PC-3 (cell line): ENCODE measurements at regions not wholly inside any gene's neighbourhood (a gene's known extent, or its start where the extent isn't known, plus 50 kb on each side); places are given as distances from the start of the nearest gene placed in this dataset.

Experiments used
- ATAC-seq: fragments of 200-7000 bp; cut with Tn5 transposase; 2 replicates; pipeline ENCODE4 v1.9.1; 2020; ENCODE audit warnings: mild to moderate bottlenecking, moderate library complexity
- BruUV-seq: library from RNA; stranded (reverse); fragments of 400-500 nt; replicated peaks from 2 replicates; lab custom pipeline; 2021; lab: Mats Ljungman, UMichigan
- CTCF ChIA-PET: fragments of 300-600 bp; sonication (Branson Sonifier 250); formaldehyde crosslinking; loops from one replicate; lab custom pipeline; 2022; ENCODE audit warnings: antibody characterized with exemption; lab: Charles Lee
- POLR2A ChIA-PET: fragments of 300-600 bp; sonication (Branson Sonifier 250); formaldehyde crosslinking; loops from one replicate; lab custom pipeline; 2022; ENCODE audit warnings: antibody characterized with exemption; ENCODE audit not compliant: unreplicated experiment; lab: Charles Lee
- DNase-seq: peaks from one replicate; pipeline ENCODE4 v3.0.0-alpha.2; 2015
- H2AFZ ChIP-seq: fragments of 300-600 bp; sonication (generic); 2 replicates; pipeline ENCODE4 v1.6.0; 2016; ENCODE audit warnings: antibody characterized with exemption, low read length
- H3F3A ChIP-seq: fragments of 300-600 bp; sonication (generic); one replicate; pipeline ENCODE4 v1.6.0; 2017; ENCODE audit warnings: antibody characterized with exemption, low read length, control low read depth, mild to moderate bottlenecking; ENCODE audit not compliant: unreplicated experiment
- H3K27ac ChIP-seq: fragments of 300-600 bp; sonication (generic); 2 replicates; pipeline ENCODE4 v1.5.1; 2016; ENCODE audit warnings: mild to moderate bottlenecking, low read length
- H3K27me3 ChIP-seq: fragments of 300-600 bp; sonication (generic); 2 replicates; pipeline ENCODE4 v1.6.1; 2016; ENCODE audit warnings: low read length, mixed read lengths
- H3K36me3 ChIP-seq: fragments of 300-600 bp; sonication (generic); 2 replicates; pipeline ENCODE4 v1.6.1; 2016; ENCODE audit warnings: low read depth, mixed run types, low read length, mixed read lengths
- H3K4me1 ChIP-seq: fragments of 300-600 bp; sonication (generic); 2 replicates; pipeline ENCODE4 v1.5.1; 2016; ENCODE audit warnings: low read length; ENCODE audit not compliant: insufficient read depth
- H3K4me2 ChIP-seq: fragments of 300-600 bp; sonication (generic); 2 replicates; pipeline ENCODE4 v1.6.0; 2016; ENCODE audit warnings: low read length
- H3K4me3 ChIP-seq: fragments of 300-600 bp; sonication (generic); 2 replicates; pipeline ENCODE4 v1.5.1; 2016; ENCODE audit warnings: mild to moderate bottlenecking, low read length, mixed read lengths
- H3K79me2 ChIP-seq: fragments of 300-600 bp; sonication (generic); 2 replicates; pipeline ENCODE4 v1.6.1; 2017; ENCODE audit warnings: low read length, mixed read lengths
- H3K9ac ChIP-seq: fragments of 300-600 bp; sonication (generic); 2 replicates; pipeline ENCODE4 v1.6.0; 2016; ENCODE audit warnings: mild to moderate bottlenecking, low read length
- H3K9me2 ChIP-seq: fragments of 300-600 bp; sonication (generic); replicated peaks from 2 replicates; pipeline ENCODE4 v1.6.1; 2016; ENCODE audit warnings: mixed run types, low read length, mixed read lengths
- H3K9me3 ChIP-seq: fragments of 300-600 bp; sonication (generic); 2 replicates; pipeline ENCODE4 v1.6.1; 2016; ENCODE audit warnings: low read length, mixed read lengths
- H4K20me1 ChIP-seq: fragments of 300-600 bp; sonication (generic); 2 replicates; pipeline ENCODE4 v1.6.1; 2016; ENCODE audit warnings: low read length, mixed read lengths
- EZH2 ChIP-seq: fragments of 300-600 bp; sonication (generic); IDR thresholded peaks from one replicate; pipeline ENCODE4 v1.6.1; 2017; ENCODE audit warnings: antibody characterized with exemption, mild to moderate bottlenecking, low read length; ENCODE audit not compliant: unreplicated experiment
- EZH2phosphoT487 ChIP-seq: fragments of 300-600 bp; sonication (generic); IDR thresholded peaks from 2 replicates; pipeline ENCODE4 v1.6.1; 2018; ENCODE audit warnings: mild to moderate bottlenecking, antibody characterized with exemption, low read length, borderline replicate concordance
- intact Hi-C: fragments of 100-400 bp; cut with micrococcal nuclease; formaldehyde crosslinking; loops from 2 replicates; pipeline ENCODE4 v1.9.0; 2023
- TF ChIP-seq, protein P1 (sequence below): fragments of 300-600 bp; sonication (generic); conservative IDR thresholded peaks from 2 replicates; pipeline ENCODE4 v1.5.1; 2017; ENCODE audit warnings: antibody characterized with exemption, low read depth, mild to moderate bottlenecking, low read length

DNA sequence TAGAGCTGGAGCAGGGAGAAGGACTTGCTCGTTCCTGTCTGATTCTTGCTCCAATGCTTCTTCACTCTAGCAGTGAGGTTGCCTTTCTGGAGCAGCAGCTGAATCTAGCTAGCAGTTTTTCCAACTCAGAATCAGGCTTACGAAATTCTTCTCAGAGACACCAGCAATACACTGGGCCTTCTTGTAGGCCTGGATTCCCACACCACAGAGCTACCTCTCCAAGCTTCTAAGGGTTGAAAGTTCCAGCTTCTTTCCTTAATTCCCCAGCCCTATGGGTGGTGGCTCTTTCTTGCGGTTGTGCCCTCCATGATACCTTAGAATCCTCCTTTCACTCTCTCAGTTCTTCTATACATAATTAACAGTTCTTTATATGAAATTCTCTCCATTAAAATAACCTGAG lies 586.6 kb downstream of the INHBA start:
- H3K9ac ChIP-seq = peak overlapping the region; percentile 40; the same call in 1 of the 2 replicates
- ATAC-seq (no peak), DNase-seq (no peak)
- CTCF ChIA-PET = no interaction called here
- no peak overlapping the region for H3K4me2 ChIP-seq
- no peaks in the 10 kb centered on the region for H3K9me2 ChIP-seq
- no peak overlapping the region for H3K4me3 ChIP-seq
- H3K4me1 ChIP-seq = peaks cover 42% of the 10 kb centered on the region
- no peak overlapping the region for H2AFZ ChIP-seq
- POLR2A ChIA-PET = interaction anchor here (0.7 kb wide), 1 partner anchor 25 kb away, joined by 6 read pairs; no protein-coding TSS in a partner anchor
- H3K27me3 ChIP-seq = no peaks in the 10 kb centered on the region
- no peaks in the 10 kb centered on the region for H3K9me3 ChIP-seq
- intact Hi-C loops = no loop called here
- no TSS peak for BruUV-seq
- no peaks in the 10 kb centered on the region for H3F3A ChIP-seq
- no peaks in the 10 kb centered on the region for H3K79me2 ChIP-seq
- TF ChIP-seq EZH2phosphoT487 = no peak
- no peak for TF ChIP-seq EZH2
- TF ChIP-seq, protein P1, sequence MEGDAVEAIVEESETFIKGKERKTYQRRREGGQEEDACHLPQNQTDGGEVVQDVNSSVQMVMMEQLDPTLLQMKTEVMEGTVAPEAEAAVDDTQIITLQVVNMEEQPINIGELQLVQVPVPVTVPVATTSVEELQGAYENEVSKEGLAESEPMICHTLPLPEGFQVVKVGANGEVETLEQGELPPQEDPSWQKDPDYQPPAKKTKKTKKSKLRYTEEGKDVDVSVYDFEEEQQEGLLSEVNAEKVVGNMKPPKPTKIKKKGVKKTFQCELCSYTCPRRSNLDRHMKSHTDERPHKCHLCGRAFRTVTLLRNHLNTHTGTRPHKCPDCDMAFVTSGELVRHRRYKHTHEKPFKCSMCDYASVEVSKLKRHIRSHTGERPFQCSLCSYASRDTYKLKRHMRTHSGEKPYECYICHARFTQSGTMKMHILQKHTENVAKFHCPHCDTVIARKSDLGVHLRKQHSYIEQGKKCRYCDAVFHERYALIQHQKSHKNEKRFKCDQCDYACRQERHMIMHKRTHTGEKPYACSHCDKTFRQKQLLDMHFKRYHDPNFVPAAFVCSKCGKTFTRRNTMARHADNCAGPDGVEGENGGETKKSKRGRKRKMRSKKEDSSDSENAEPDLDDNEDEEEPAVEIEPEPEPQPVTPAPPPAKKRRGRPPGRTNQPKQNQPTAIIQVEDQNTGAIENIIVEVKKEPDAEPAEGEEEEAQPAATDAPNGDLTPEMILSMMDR = no peak
- no peaks in the 10 kb centered on the region for H4K20me1 ChIP-seq
- H3K27ac ChIP-seq = peak overlapping the region; percentile 89
- no peaks in the 10 kb centered on the region for H3K36me3 ChIP-seq

DNA sequence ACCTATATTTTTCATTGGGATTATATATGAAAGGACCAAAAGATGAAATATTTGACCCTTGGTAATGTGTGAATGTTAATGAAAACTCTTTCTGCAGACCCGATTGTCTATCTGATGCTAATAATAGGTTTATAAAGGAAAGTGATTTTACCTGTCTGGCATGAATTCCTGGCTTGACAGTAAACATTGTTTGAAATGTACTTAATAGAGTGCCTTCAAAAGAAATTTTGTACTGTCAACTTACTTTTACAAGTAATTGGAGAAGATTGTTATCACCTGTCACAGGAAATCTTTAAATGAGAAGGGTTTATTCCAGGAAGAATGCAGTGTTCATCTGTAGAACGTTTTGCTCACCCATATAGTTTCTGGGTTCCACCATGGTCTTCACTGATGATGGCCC lies 588.2 kb downstream of the INHBA start:
- TF ChIP-seq EZH2 = no peak
- Histone ChIP-seq H3K9me2 (no peaks in the 10 kb centered on the region), H3K79me2 (no peaks in the 10 kb centered on the region), H3K9ac (no peak overlapping the region), H3K4me2 (no peak overlapping the region), H3K36me3 (no peaks in the 10 kb centered on the region), H3F3A (no peaks in the 10 kb centered on the region), H3K27me3 (no peaks in the 10 kb centered on the region), H4K20me1 (no peaks in the 10 kb centered on the region), H3K4me1 (peaks cover 45% of the 10 kb centered on the region), H3K9me3 (no peaks in the 10 kb centered on the region), H2AFZ (no peak overlapping the region), H3K27ac (peak overlapping the region; percentile 19), H3K4me3 (no peak overlapping the region)
- intact Hi-C loops = no loop called here
- BruUV-seq = no TSS peak
- ATAC-seq (no peak), DNase-seq (peak; percentile 51)
- ChIA-PET POLR2A (no interaction called here), CTCF (no interaction called here)

DNA sequence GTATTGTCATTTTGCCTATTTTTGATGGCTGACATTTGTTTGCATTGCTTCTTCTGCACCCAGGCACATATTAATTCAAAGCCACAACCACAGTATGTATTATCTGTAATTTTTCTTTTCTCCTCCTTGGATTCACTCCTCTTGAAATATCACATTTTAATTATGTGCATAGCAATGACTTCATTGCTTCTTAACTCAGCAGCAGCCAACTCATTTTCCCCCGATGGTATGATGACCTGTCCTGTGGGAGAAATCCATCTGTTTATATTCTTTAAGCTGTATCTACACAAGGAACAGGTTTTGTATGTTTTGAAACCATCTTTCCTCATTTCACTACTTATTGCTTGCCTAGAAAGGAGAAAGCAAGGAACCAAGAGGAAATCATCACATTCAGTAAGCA lies 588.8 kb downstream of the INHBA start:
- Histone ChIP-seq H3K79me2 (no peaks in the 10 kb centered on the region), H3F3A (no peaks in the 10 kb centered on the region), H2AFZ (no peak overlapping the region), H3K9me3 (no peaks in the 10 kb centered on the region), H4K20me1 (no peaks in the 10 kb centered on the region), H3K4me3 (no peak overlapping the region), H3K9me2 (no peaks in the 10 kb centered on the region), H3K4me1 (peaks cover 51% of the 10 kb centered on the region), H3K4me2 (no peak overlapping the region), H3K9ac (no peak overlapping the region), H3K27ac (peak overlapping the region; percentile 19), H3K36me3 (no peaks in the 10 kb centered on the region), H3K27me3 (no peaks in the 10 kb centered on the region)
- CTCF ChIA-PET = no interaction called here
- intact Hi-C loops = no loop called here
- ATAC-seq = no peak
- POLR2A ChIA-PET = no interaction called here
- no peak for TF ChIP-seq EZH2phosphoT487
- TF ChIP-seq EZH2 = no peak
- TF ChIP-seq, protein P1 = no peak
- no TSS peak for BruUV-seq
- peak; percentile 56 for DNase-seq
